Heart left ventricle (tissue), 16 donors: ENCODE measurements at regions not wholly inside any gene's neighbourhood (a gene's known extent, or its start where the extent isn't known, plus 50 kb on each side); places are given as distances from the start of the nearest gene placed in this dataset.

Experiments used
- ATAC-seq, 4 donors: fragments of 200-7000 bp; cut with Tn5 transposase; one replicate each; pipeline ENCODE4 v1.9.1; 2020 to 2022; ENCODE audit warnings: moderate library complexity in 4 of 4, mild to moderate bottlenecking in 3 of 4, moderate number of reproducible peaks in 1 of 4
- DNase-seq, 5 donors: peaks; one replicate each; pipeline ENCODE4 v3.0.0-alpha.2; 2020
- H3K27ac ChIP-seq, 12 donors: fragments of 200-600 bp; sonication (generic) in 4 of 12; one replicate each; pipeline versions ENCODE4 v1.5.0 to v1.8.0; 2016 to 2022; ENCODE audit warnings: mild to moderate bottlenecking in 2 of 12
- H3K27me3 ChIP-seq, 9 donors: fragments of 200-600 bp; sonication (generic) in 2 of 9; one replicate each; pipeline versions ENCODE4 v1.5.1 to v1.8.0; 2016 to 2022; ENCODE audit warnings: mild to moderate bottlenecking in 3 of 9
- H3K36me3 ChIP-seq, 9 donors: fragments of 200-600 bp; sonication (generic) in 2 of 9; one replicate each; pipeline versions ENCODE4 v1.5.0 to v1.8.0; 2018 to 2022; ENCODE audit warnings: mild to moderate bottlenecking in 2 of 9
- H3K4me1 ChIP-seq, 12 donors: fragments of 200-600 bp; sonication (generic) in 4 of 12; one replicate each; pipeline versions ENCODE4 v1.5.0 to v1.8.0; 2016 to 2022; ENCODE audit warnings: mild to moderate bottlenecking in 3 of 12
- H3K4me3 ChIP-seq, 12 donors: fragments of 200-600 bp; sonication (generic) in 4 of 12; one replicate each; pipeline versions ENCODE4 v1.5.0 to v1.8.0; 2017 to 2022; ENCODE audit warnings: mild to moderate bottlenecking in 9 of 12, moderate library complexity in 4 of 12
- H3K9me3 ChIP-seq, 12 donors: fragments of 200-600 bp; sonication (generic) in 4 of 12; one replicate each; pipeline versions ENCODE4 v1.5.0 to v1.8.0; 2016 to 2022; ENCODE audit warnings: mild to moderate bottlenecking in 1 of 12
- CTCF ChIP-seq, 12 donors: fragments of 200-600 bp; sonication (generic) in 4 of 12; IDR thresholded peaks; one replicate each; pipeline versions ENCODE4 v1.5.0 to v1.8.0; 2018 to 2022; ENCODE audit warnings: antibody characterized with exemption in 12 of 12, mild to moderate bottlenecking in 5 of 12
- POLR2A ChIP-seq, 2 donors: fragments of 450-650 bp; IDR thresholded peaks; one replicate each; pipeline ENCODE4 v1.6.1; 2017; ENCODE audit warnings: antibody characterized with exemption in 2 of 2, mild to moderate bottlenecking in 2 of 2, moderate library complexity in 2 of 2
- WGBS, 4 donors: extraction: QIAGEN DNeasy Blood & Tissue Kit in 2 of 4; methylation state at CpG; one replicate each; pipeline versions ENCODE4 v1.1.5 to v1.1.7; 2013 to 2018; 5-methylcytosine and 5-hydroxymethylcytosine counted together
- intact Hi-C, 10 donors: fragments of 100-400 bp; cut with DNase I; formaldehyde crosslinking; loops; one replicate each; pipeline versions ENCODE4 v1.11.1 to v1.14.2; 2022
- donor health status: ischemic (EF 13 %, LVEDD 7.1; RV severe dilation, severe dysfunction).
- donor health status: healthy with polysubstance abuse.
- donor health status: DM: no; HTN: yes; CAD: no.
- donor health status: DM: no; HTN: no; CAD: no.
- donor health status: ischemic (EF 25% LVEDD 6.9; RV normal size, moderate dysfunction).
- donor health status: ischemic (EF 25% LVEDD 5.7; RV mildly dilated, moderate dysfunction).
- donor health status: healthy.
- donor health status: DM: yes; HTN: yes; CAD: no.
- donor health status: ischemic (EF 35%, LVEDD 5.7; RV mildly dilated, moderate dysfunction).
- donor health status: nonischemic (EF 11% LVEDD 7.7; RV severe dilation, severe dysfunction).
- donor health status: DM: yes; HTN: yes; CAD: no.
- donor health status: PGD.
- donor health status: ischemic (EF 29% LVEDD 5.4; RV normal size, mild dysfunction).
- donor health status: nonischemic (EF 23%, LVEDD 6.1; RV moderate dilation, normal function).

DNA sequence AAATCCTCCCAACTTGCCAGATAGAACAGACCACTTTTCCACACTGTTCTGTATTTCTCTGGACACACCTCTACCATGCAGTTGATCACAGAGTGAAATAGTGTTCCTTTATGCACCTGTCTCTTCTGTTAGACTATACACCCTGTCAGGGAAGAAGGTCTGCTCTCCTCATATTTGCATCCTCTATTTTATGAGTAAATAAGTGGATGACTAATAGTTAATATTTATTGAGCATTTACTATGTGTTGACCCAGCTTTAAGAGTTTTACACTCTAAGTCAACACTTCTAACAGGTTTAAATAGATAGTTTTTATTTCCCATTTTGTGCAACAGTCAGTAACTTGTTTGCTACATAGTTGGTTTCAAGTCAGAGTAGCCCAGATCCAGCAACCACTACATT, 452.8 kb upstream of the MPDZ start:
- TF ChIP-seq POLR2A (IDR thresholded peaks at IDR 0.05) (no peak), CTCF (IDR thresholded peaks at IDR 0.05) (no peak)
- no peak for DNase-seq
- peaks cover 0 to 9% (median 2%) of the 10 kb centered on the region in 12 donors for H3K4me1 ChIP-seq
- no peak for ATAC-seq
- intact Hi-C loops, result loop anchor here in 1 of 10 donors (10.0 kb wide), 1 partner anchor 63 kb away; no protein-coding TSS in a partner anchor
- H3K36me3 ChIP-seq, result no peaks in the 10 kb centered on the region
- H3K4me3 ChIP-seq, result no peak overlapping the region
- H3K27me3 ChIP-seq, result no peaks in the 10 kb centered on the region
- H3K9me3 ChIP-seq, result no peaks in the 10 kb centered on the region
- no peak overlapping the region for H3K27ac ChIP-seq

DNA sequence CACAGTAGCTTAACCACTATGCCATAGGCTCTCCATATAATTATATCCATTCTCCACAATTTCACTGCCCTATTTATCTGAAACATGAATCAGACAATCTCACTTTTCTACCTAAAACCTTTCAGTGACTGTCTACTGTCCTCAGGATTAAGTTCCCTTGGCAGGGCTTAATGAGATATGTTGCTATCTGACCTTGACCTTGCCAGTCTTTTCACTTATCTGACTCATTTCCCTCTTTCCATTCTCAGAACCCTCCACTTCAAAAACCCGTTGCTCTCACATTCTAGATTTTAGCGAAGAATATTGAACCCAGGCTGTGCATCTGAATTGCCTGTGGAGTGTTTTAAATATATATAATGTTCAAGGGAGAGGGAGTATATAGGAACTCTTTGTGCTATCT, 452.1 kb upstream of the MPDZ start:
- no peaks in the 10 kb centered on the region for H3K9me3 ChIP-seq
- no peaks in the 10 kb centered on the region for H3K27me3 ChIP-seq
- TF ChIP-seq POLR2A (IDR thresholded peaks at IDR 0.05) (no peak), CTCF (IDR thresholded peaks at IDR 0.05) (no peak)
- WGBS, 4 donors, result 33 to 66% (median 53%) methylated on average over 2 of the region's 2 CpGs
- no peaks in the 10 kb centered on the region for H3K36me3 ChIP-seq
- no peak for DNase-seq
- H3K27ac ChIP-seq, result no peak overlapping the region
- peaks cover 0 to 9% (median 2%) of the 10 kb centered on the region in 12 donors for H3K4me1 ChIP-seq
- intact Hi-C loops, result loop anchor here in 1 of 10 donors (10.0 kb wide), 1 partner anchor 63 kb away; no protein-coding TSS in a partner anchor
- no peak for ATAC-seq
- H3K4me3 ChIP-seq, result no peak overlapping the region

DNA sequence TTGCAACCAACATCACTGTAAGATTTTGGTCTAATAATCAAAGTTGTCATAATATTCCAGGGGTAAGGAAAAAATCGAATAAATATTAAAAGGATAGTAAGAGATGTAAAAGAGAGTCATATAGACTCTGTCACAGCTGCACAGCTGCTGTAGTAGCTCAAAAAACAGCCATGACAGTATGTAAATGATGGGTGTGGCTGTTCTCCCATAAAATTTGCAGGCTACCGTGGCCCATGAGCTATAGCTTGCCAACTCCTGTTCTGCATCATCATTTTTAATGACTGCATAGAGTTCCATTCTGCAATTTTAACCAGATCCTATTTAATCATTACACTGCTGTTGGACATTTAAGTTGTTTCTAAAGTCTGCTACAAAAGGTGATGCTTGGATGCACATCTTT, 450.5 kb upstream of the MPDZ start:
- no peak for TF ChIP-seq CTCF (IDR thresholded peaks at IDR 0.05)
- Histone ChIP-seq H3K4me3 (no peak overlapping the region), H3K27me3 (no peaks in the 10 kb centered on the region), H3K36me3 (no peaks in the 10 kb centered on the region), H3K27ac (peak overlapping the region in 1 of 12 donors; percentile 46), H3K9me3 (no peaks in the 10 kb centered on the region), H3K4me1 (peaks cover 0 to 12% (median 2%) of the 10 kb centered on the region in 12 donors)
- ATAC-seq (no peak), DNase-seq (no peak)
- intact Hi-C loops, result loop anchor here in 1 of 10 donors (10.0 kb wide), 1 partner anchor 65 kb away; no protein-coding TSS in a partner anchor
- WGBS, 4 donors, result 89 to 98% (median 92%) methylated on average over 2 of the region's 2 CpGs

- 82 to 92% (median 86%) methylated on average over 7 of the region's 7 CpGs for WGBS, 4 donors
- DNase-seq, result peak in 2 of 5 donors; percentile 15 to 36
- no peaks in the 10 kb centered on the region for H3K27me3 ChIP-seq
- H3K27ac ChIP-seq, result peak overlapping the region in 3 of 12 donors; percentile 40 to 53 (median 46)
- no peak for TF ChIP-seq POLR2A (IDR thresholded peaks at IDR 0.05)
- no peak for TF ChIP-seq CTCF (IDR thresholded peaks at IDR 0.05)
- no peaks in the 10 kb centered on the region for H3K9me3 ChIP-seq
- no peaks in the 10 kb centered on the region for H3K36me3 ChIP-seq
- intact Hi-C loops, result no loop called here
- H3K4me1 ChIP-seq, result peaks cover 0 to 12% (median 2%) of the 10 kb centered on the region in 12 donors
- no peak overlapping the region for H3K4me3 ChIP-seq
- peak; percentile 39 to 90 (median 83) for ATAC-seq
Measured at GRCh38 chr9:13728917-13729811, 449.7 kb upstream of the MPDZ start.
